H9 (cell line): ENCODE measurements at regions not wholly inside any gene's neighbourhood (a gene's known extent, or its start where the extent isn't known, plus 50 kb on each side); places are given as distances from the start of the nearest gene placed in this dataset.

ENCODE experiments used
- DNase-seq: peaks from one replicate; pipeline ENCODE4 v3.0.0-alpha.2; 2017
- H2AFZ ChIP-seq: one replicate; pipeline ENCODE4 v1.6.1; 2013; ENCODE audit warnings: mild to moderate bottlenecking, low read length, control low read depth, moderate library complexity
- H2AK5ac ChIP-seq: 2 replicates; pipeline ENCODE4 v1.6.1; 2013; ENCODE audit warnings: low read length, control low read depth, mixed read lengths; ENCODE audit not compliant: insufficient read length
- H2BK120ac ChIP-seq: one replicate; pipeline ENCODE4 v1.6.1; 2013; ENCODE audit warnings: low read depth, mild to moderate bottlenecking, low read length, control low read depth, inconsistent platforms; ENCODE audit not compliant: poor library complexity, severe bottlenecking
- H2BK12ac ChIP-seq: 2 replicates; pipeline ENCODE4 v1.6.1; 2013; ENCODE audit warnings: low read length, control low read depth, mixed read lengths, low read depth; ENCODE audit not compliant: insufficient read length
- H2BK15ac ChIP-seq: 2 replicates; pipeline ENCODE4 v1.6.1; 2013; ENCODE audit warnings: low read depth, low read length, control low read depth
- H2BK20ac ChIP-seq: one replicate; pipeline ENCODE4 v1.6.1; 2013; ENCODE audit warnings: low read depth, mild to moderate bottlenecking, low read length, control low read depth, inconsistent platforms; ENCODE audit not compliant: poor library complexity, severe bottlenecking
- H2BK5ac ChIP-seq: 2 replicates; pipeline ENCODE4 v1.6.1; 2013; ENCODE audit warnings: low read length, control low read depth, mixed read lengths; ENCODE audit not compliant: insufficient read length
- H3K14ac ChIP-seq: 2 replicates; pipeline ENCODE4 v1.6.1; 2013; ENCODE audit warnings: low read length, control low read depth; ENCODE audit not compliant: insufficient read depth
- H3K18ac ChIP-seq: 2 replicates; pipeline ENCODE4 v1.6.1; 2013; ENCODE audit warnings: low read depth, mild to moderate bottlenecking, mixed read lengths, low read length, control low read depth; ENCODE audit not compliant: insufficient read length
- H3K23ac ChIP-seq: 2 replicates; pipeline ENCODE4 v1.6.1; 2013; ENCODE audit warnings: low read length, control low read depth, mixed read lengths, low read depth; ENCODE audit not compliant: insufficient read length
- H3K23me2 ChIP-seq: 2 replicates; pipeline ENCODE4 v1.6.1; 2013; ENCODE audit warnings: low read depth, mild to moderate bottlenecking, mixed read lengths, low read length, control low read depth; ENCODE audit not compliant: insufficient read length, poor library complexity, severe bottlenecking
- H3K27ac ChIP-seq: 2 replicates; pipeline ENCODE4 v1.5.1; 2013; ENCODE audit warnings: low read length, control low read depth, mixed read lengths, low read depth; ENCODE audit not compliant: insufficient read length
- H3K27me3 ChIP-seq: 2 replicates; pipeline ENCODE4 v1.6.1; 2013; ENCODE audit warnings: low read length, control low read depth, inconsistent platforms; ENCODE audit not compliant: insufficient read depth
- H3K4ac ChIP-seq: 2 replicates; pipeline ENCODE4 v1.6.1; 2013; ENCODE audit warnings: low read depth, mild to moderate bottlenecking, control low read depth, inconsistent platforms, low read length, moderate library complexity
- H3K4me1 ChIP-seq: 2 replicates; pipeline ENCODE4 v1.6.1; 2013; ENCODE audit warnings: low read length, control low read depth, inconsistent platforms; ENCODE audit not compliant: insufficient read depth
- H3K4me2 ChIP-seq: 2 replicates; pipeline ENCODE4 v1.6.1; 2013; ENCODE audit warnings: low read length, control low read depth, mixed read lengths; ENCODE audit not compliant: insufficient read length, insufficient read depth
- H3K56ac ChIP-seq: 2 replicates; pipeline ENCODE4 v1.6.1; 2013; ENCODE audit warnings: low read depth, mild to moderate bottlenecking, mixed read lengths, low read length, control low read depth; ENCODE audit not compliant: insufficient read length
- H3K79me1 ChIP-seq: 2 replicates; pipeline ENCODE4 v1.6.1; 2013; ENCODE audit warnings: low read depth, mild to moderate bottlenecking, moderate library complexity, low read length, control low read depth, inconsistent platforms; ENCODE audit not compliant: insufficient read depth, poor library complexity, severe bottlenecking
- H3K79me2 ChIP-seq: 2 replicates; pipeline ENCODE4 v1.6.1; 2013; ENCODE audit warnings: low read length, control low read depth, inconsistent platforms; ENCODE audit not compliant: insufficient read depth
- H3K9ac ChIP-seq: 2 replicates; pipeline ENCODE4 v1.6.1; 2013; ENCODE audit warnings: low read length, control low read depth, mixed read lengths; ENCODE audit not compliant: insufficient read length; ENCODE audit errors: extremely low read depth
- H3K9me3 ChIP-seq: one replicate; pipeline ENCODE4 v1.6.1; 2013; ENCODE audit warnings: low read depth, low read length, inconsistent platforms; ENCODE audit not compliant: control insufficient read depth
- H3T11ph ChIP-seq: one replicate; pipeline ENCODE4 v1.6.1; 2013; ENCODE audit warnings: mild to moderate bottlenecking, low read length, control low read depth, inconsistent platforms
- H4K20me1 ChIP-seq: one replicate; pipeline ENCODE4 v1.6.1; 2013; ENCODE audit not compliant: control insufficient read depth, insufficient read length, insufficient read depth
- H4K5ac ChIP-seq: 2 replicates; pipeline ENCODE4 v1.6.1; 2013; ENCODE audit warnings: low read depth, mild to moderate bottlenecking, mixed read lengths, low read length, control low read depth; ENCODE audit not compliant: insufficient read length
- H4K8ac ChIP-seq: replicated peaks from 2 replicates; pipeline ENCODE4 v1.6.1; 2013; ENCODE audit warnings: low read length, control low read depth, mixed read lengths, low read depth; ENCODE audit not compliant: insufficient read length
- H4K91ac ChIP-seq: 2 replicates; pipeline ENCODE4 v1.6.1; 2013; ENCODE audit warnings: low read depth, mild to moderate bottlenecking, moderate library complexity, mixed read lengths, low read length, control low read depth; ENCODE audit not compliant: insufficient read length
- H3K27ac Mint-ChIP-seq, 3 experiments: 2 replicates in 2 of 3; 3 replicates in 1 of 3; pipeline ENCODE4 v1.8.0; 2020 to 2021; ENCODE audit warnings: mixed read lengths in 3 of 3, mild to moderate bottlenecking in 1 of 3, moderate library complexity in 1 of 3
- H3K27me3 Mint-ChIP-seq: 2 replicates; pipeline ENCODE4 v1.8.0; 2021; ENCODE audit warnings: low read depth, mild to moderate bottlenecking, moderate library complexity, mixed read lengths
- H3K36me3 Mint-ChIP-seq, 3 experiments: 2 replicates in 2 of 3; 3 replicates in 1 of 3; pipeline ENCODE4 v1.8.0; 2020 to 2021; ENCODE audit warnings: low read depth in 3 of 3, mixed read lengths in 3 of 3; ENCODE audit not compliant: insufficient read depth in 1 of 3
- H3K4me1 Mint-ChIP-seq, 2 experiments: 2 replicates each; pipeline ENCODE4 v1.8.0; 2020; ENCODE audit warnings: mixed read lengths in 2 of 2
- H3K4me3 Mint-ChIP-seq, 2 experiments: 2 replicates in 1 of 2; 3 replicates in 1 of 2; pipeline ENCODE4 v1.8.0; 2020 to 2021; ENCODE audit warnings: mild to moderate bottlenecking in 2 of 2, mixed read lengths in 2 of 2, moderate library complexity in 1 of 2
- H3K9me3 Mint-ChIP-seq, 2 experiments: 2 replicates in 1 of 2; 3 replicates in 1 of 2; pipeline ENCODE4 v1.8.0; 2020; ENCODE audit warnings: mild to moderate bottlenecking in 2 of 2, mixed read lengths in 2 of 2, moderate library complexity in 1 of 2
- CTCF ChIP-seq: fragments of 200-600 bp; sonication (generic); conservative IDR thresholded peaks from 3 replicates; pipeline ENCODE4 v1.8.0; 2021; ENCODE audit warnings: antibody characterized with exemption, mild to moderate bottlenecking
- WGBS: extraction: QIAGEN DNeasy Blood & Tissue Kit; methylation state at CpG from one replicate; pipeline ENCODE4 v1.1.7; 2013; ENCODE audit warnings: missing lambda C conversion rate, low lambda C conversion rate, mixed read lengths; ENCODE audit not compliant: insufficient read length; ENCODE audit errors: extremely low coverage; 5-methylcytosine and 5-hydroxymethylcytosine counted together

- H3T11ph ChIP-seq: no peak overlapping the region
- H3K27ac Mint-ChIP-seq: peak overlapping the region in 1 of 3 experiments; percentile 14; a peak in 2 of 7 replicates
- H3K27me3 ChIP-seq: no peaks in the 10 kb centered on the region
- H4K5ac ChIP-seq: no peak overlapping the region
- no peaks in the 10 kb centered on the region for H3K9me3 ChIP-seq
- no peak overlapping the region for H3K27ac ChIP-seq
- no peak overlapping the region for H2BK5ac ChIP-seq
- no peak overlapping the region for H2BK15ac ChIP-seq
- H3K23me2 ChIP-seq: no peaks in the 10 kb centered on the region
- H4K8ac ChIP-seq: no peak overlapping the region
- no peak for TF ChIP-seq CTCF
- no peak overlapping the region for H2BK20ac ChIP-seq
- H3K9me3 Mint-ChIP-seq: peaks cover 0 to 2% of the 10 kb centered on the region in 2 experiments; a peak in 3 of 5 replicates
- no peak overlapping the region for H2BK120ac ChIP-seq
- no peak overlapping the region for H3K4me2 ChIP-seq
- no peak overlapping the region for H2BK12ac ChIP-seq
- no peak overlapping the region for H3K4me3 Mint-ChIP-seq
- no peak overlapping the region for H3K14ac ChIP-seq
- H3K79me2 ChIP-seq: no peaks in the 10 kb centered on the region
- no CpG with 5 or more reads among the region's 2 CpGs for WGBS
- no peak for DNase-seq
- no peak overlapping the region for H4K91ac ChIP-seq
- no peaks in the 10 kb centered on the region for H4K20me1 ChIP-seq
- peaks cover 22 to 34% of the 10 kb centered on the region in 2 experiments for H3K4me1 Mint-ChIP-seq
- H3K56ac ChIP-seq: no peak overlapping the region
- no peak overlapping the region for H2AFZ ChIP-seq
- H3K9ac ChIP-seq: no peak overlapping the region
- H3K36me3 Mint-ChIP-seq: no peaks in the 10 kb centered on the region
- H3K23ac ChIP-seq: no peak overlapping the region
- H3K4ac ChIP-seq: no peak overlapping the region
- H2AK5ac ChIP-seq: no peak overlapping the region
- peaks cover 5% of the 10 kb centered on the region; the same call in 1 of the 2 replicates for H3K4me1 ChIP-seq
- H3K79me1 ChIP-seq: no peaks in the 10 kb centered on the region
- no peaks in the 10 kb centered on the region; the same call in 1 of the 2 replicates for H3K27me3 Mint-ChIP-seq
- no peak overlapping the region for H3K18ac ChIP-seq
These were observed 98.4 kb upstream of the PEX5L start for GRCh38 chr3:180135101-180135500.
